ENCODE measurements at regions not wholly inside any gene's neighbourhood (a gene's known extent, or its start where the extent isn't known, plus 50 kb on each side); places are given as distances from the start of the nearest gene placed in this dataset.

DNA sequence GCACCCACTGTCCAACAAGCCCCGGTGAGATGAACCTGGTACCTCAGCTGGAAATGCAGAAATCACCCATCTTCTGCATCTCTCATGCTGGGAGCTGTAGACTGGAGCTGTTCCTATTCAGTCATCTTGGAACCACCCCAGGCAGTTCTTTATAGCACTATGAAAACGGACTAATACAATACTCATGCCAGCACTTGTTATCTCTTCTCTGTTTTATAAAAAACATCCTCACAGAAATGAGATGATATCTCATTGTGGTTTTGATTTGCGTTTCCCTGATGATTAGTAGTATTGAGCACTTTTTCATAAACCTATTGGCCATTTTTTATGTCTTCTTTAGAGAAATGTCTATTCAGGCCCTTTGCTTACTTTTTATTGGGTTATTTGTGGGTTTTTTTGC lies 156.2 kb upstream of the ARPP21 start:
- H3K4me3 ChIP-seq (ENCODE audit: low read depth, low read length): no peak overlapping the region
- DNase-seq (ENCODE audit: low read depth): no peak
- TF ChIP-seq, protein P1, sequence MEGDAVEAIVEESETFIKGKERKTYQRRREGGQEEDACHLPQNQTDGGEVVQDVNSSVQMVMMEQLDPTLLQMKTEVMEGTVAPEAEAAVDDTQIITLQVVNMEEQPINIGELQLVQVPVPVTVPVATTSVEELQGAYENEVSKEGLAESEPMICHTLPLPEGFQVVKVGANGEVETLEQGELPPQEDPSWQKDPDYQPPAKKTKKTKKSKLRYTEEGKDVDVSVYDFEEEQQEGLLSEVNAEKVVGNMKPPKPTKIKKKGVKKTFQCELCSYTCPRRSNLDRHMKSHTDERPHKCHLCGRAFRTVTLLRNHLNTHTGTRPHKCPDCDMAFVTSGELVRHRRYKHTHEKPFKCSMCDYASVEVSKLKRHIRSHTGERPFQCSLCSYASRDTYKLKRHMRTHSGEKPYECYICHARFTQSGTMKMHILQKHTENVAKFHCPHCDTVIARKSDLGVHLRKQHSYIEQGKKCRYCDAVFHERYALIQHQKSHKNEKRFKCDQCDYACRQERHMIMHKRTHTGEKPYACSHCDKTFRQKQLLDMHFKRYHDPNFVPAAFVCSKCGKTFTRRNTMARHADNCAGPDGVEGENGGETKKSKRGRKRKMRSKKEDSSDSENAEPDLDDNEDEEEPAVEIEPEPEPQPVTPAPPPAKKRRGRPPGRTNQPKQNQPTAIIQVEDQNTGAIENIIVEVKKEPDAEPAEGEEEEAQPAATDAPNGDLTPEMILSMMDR (conservative IDR thresholded peaks at IDR 0.05; ENCODE audit: low read depth, low read length): no peak

DNA sequence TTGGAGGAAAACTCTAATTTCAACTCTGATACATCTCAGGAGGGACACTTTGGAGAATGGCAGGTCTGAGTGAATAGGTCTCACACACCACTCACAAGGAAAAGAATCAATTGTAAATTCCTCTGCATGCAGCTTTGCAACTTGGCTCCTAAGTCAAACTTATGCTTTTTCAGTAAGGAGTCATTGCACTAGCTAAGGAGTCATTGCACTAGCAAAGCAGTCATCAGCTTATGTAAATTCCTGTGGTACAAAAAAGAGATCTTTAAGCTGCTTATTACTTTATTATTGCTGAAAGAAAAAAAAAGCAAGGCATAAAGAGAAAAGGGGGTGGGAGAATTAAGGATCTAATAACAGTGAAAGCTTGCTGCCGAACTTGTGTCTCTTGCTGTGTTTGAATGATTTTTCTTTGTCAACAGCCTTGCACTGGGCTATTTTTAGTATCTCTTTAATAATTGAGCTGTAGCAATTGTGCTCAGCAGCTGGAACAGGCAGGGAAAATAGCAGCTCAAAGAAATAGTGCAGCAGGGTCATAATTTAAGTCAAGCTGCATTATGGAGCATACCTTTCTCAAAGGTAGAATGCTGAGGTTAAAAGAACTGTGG lies 154.3 kb upstream of the ARPP21 start:
- DNase-seq (ENCODE audit: low read depth): peak; percentile 18
- no peak overlapping the region for H3K4me3 ChIP-seq (ENCODE audit: low read depth, low read length)
- TF ChIP-seq, protein P1 (conservative IDR thresholded peaks at IDR 0.05; ENCODE audit: low read depth, low read length): no peak

DNA sequence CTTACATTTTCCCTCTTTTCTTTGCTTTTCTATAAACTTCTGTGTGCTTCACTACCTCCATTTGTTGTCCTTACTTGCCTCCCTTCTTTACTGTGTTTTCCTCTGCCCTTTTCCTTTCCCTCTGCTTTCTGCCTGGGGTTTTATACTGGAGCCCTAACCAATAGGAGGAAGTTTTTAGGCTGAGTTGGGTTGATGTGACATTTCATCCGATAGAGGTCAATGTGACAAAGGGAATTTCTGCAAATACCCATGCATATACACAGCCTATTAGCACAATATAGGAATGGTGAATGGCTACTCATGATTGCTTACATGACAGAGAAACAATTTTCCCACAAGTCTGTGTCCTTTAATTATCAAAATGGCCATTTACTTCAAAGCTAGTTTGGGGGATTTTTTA lies 153.0 kb upstream of the ARPP21 start:
- H3K4me3 ChIP-seq (ENCODE audit: low read depth, low read length): no peak overlapping the region
- DNase-seq (ENCODE audit: low read depth): no peak
- TF ChIP-seq, protein P1 (conservative IDR thresholded peaks at IDR 0.05; ENCODE audit: low read depth, low read length): no peak

DNA sequence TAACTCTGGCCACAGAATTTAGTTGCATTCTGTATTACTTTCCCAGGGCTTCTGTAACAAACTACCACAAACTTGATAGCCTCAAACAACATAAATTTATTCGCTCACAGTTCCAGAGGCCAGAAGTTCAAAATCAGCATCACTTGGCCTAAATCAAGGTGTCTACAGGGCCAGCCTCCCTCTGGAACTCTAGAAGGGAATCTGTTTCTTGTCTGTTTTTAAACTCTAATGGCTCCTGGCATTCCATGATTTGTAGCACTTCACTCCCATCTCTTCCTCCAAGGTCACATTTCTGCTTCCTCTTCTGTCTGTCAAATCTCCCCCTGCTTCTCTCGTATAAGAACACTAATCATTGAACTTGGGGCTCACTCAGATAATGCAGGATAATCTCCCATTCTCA lies 151.9 kb upstream of the ARPP21 start:
- no peak overlapping the region for H3K4me3 ChIP-seq (ENCODE audit: low read depth, low read length)
- TF ChIP-seq, protein P1 (conservative IDR thresholded peaks at IDR 0.05; ENCODE audit: low read depth, low read length): no peak
- no peak for DNase-seq (ENCODE audit: low read depth)

- no peak for DNase-seq (ENCODE audit: low read depth)
- TF ChIP-seq, protein P1 (conservative IDR thresholded peaks at IDR 0.05; ENCODE audit: low read depth, low read length): no peak
Measured at GRCh38 chr3:35488526-35488925, 150.8 kb upstream of the ARPP21 start.

DNA sequence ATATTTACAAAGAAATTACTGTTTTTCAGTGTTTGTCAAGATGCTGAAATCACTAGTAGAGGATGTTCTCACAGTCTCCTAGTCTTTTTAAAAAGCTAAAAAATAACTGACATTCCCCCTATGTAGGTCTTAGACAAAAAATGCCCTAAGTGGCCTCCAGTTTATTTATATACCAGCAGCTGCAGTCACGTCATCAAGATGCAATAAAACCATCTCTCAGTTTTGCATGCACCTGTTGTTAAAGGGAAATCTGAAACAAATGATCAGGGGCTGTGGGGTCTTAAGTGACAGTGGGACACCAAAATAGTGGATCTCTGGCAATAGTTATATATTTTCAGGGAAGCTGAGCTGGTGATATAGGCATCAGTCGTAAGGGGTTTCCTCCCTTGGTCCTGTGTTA lies 146.5 kb upstream of the ARPP21 start:
- DNase-seq (ENCODE audit: low read depth): no peak
- TF ChIP-seq, protein P1 (conservative IDR thresholded peaks at IDR 0.05; ENCODE audit: low read depth, low read length): no peak
- no peak overlapping the region for H3K4me3 ChIP-seq (ENCODE audit: low read depth, low read length)

More at GRCh38 chr3:35488526-35488925, 150.8 kb upstream of the ARPP21 start:
- H3K4me3 ChIP-seq (ENCODE audit: low read depth, low read length): no peak overlapping the region

GRCh38 chr3:35498506-35499210 lies 140.7 kb upstream of the ARPP21 start:
- H3K4me3 ChIP-seq (ENCODE audit: low read depth, low read length): no peak overlapping the region

More at GRCh38 chr3:35498506-35499210, 140.7 kb upstream of the ARPP21 start:
- TF ChIP-seq, protein P1 (conservative IDR thresholded peaks at IDR 0.05; ENCODE audit: low read depth, low read length): no peak
- DNase-seq (ENCODE audit: low read depth): no peak
